Cerebellar cortex (tissue), 1 donor: ENCODE measurements at regions not wholly inside any gene's neighbourhood (a gene's known extent, or its start where the extent isn't known, plus 50 kb on each side); places are given as distances from the start of the nearest gene placed in this dataset.
"Not testable (repeated sequence)": the region's sequence is repeated elsewhere in the genome, so short reads cannot be mapped to it uniquely, and the experiment has no call there.

Source experiments
- DNase-seq: peaks from one replicate; pipeline ENCODE4 v3.0.0-alpha.2; 2015; ENCODE audit warnings: low spot score

DNA sequence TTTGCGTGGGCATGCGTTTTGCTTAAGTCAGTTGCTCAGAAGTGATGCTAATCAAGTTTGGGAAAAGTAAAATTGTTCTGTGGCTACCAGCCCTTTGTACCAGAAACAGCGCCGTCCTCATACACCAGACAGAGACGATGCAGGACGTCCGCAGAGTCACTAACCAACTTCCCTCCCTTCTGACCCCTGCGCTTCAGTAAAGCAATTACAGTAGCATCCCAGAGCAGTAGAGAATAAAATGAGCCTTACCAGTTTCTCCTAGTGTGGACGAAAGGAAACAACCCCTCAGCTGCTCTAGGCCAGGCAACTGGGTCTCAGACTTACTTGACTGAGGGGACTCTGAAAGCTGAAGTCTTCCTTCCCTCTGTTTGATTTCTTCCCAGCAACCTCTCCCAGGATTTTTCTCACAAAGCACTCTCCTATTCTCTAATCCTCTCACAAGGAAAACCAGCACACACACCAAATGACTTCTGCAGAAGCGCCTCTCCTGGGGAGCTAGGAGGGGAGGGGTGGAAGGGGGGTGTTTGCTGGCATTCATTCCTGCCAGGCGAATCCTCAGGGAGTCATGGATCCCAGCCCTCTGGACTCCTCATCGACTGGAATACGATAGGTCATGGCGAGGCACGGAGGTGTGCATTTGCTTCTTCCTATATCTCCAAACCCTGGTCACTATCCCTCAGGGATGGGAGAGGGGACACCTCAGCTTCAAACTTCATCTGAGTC is 56.0 kb upstream of the MID1 start:
- DNase-seq: peak; percentile 49

DNA sequence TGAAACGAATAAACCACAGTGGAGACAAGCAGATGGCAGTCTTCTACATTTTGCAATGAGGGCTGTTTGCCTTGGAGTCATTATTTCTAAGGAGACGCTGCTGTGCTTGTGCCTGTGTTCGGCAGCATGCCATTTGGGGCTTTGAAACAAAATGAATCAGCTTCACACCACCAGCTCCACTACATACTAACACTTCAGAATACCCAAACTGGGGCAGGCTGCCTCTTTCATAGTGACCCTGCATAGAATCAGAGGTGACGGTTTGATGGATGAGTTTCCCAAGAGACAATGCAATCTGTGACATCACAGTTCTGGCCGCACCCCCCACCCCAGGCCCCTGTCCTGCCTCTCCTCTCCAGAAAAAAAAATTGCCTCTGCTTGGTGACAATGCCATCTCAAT is 57.1 kb upstream of the MID1 start:
- peak; percentile 82 for DNase-seq

DNA sequence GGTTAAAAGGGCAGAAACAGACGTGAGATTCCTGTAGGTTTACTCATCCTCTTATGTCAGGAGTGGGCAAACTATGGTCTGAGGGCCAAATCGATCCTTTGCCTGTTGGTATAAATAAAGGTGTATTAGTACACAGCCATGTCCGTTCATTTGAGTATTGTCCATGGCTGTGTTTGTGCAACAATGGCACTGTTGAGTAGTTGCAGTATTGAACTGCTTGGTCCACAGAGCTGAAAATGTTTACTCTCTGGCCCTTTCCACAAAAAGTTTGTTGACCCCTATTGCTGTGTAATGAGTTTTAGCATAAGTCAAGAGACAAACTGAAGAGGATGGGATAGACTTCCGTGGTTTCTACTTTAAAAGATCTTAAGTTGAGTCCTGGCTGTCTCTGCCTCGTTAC is 59.0 kb upstream of the MID1 start:
- DNase-seq: no peak

DNA sequence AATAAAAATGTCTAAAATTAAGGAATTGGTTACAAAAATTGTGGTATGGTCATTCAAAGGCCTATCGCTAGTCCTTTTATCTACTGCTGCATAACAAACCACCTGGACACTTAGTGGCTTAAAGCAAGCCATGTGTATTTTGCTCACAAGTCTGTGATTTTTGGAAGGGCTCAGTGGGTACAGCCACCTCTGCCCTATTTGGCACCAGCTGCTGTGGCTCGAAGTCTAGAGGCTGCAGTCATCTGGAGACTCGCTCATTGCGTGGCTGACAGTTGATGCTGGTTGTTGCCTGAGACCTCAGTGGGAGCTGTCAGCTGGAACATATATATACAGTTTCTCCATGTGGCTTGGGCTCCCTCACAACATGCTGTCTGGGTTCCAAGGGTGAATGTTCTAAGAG is 60.8 kb upstream of the MID1 start:
- DNase-seq: no peak

DNA sequence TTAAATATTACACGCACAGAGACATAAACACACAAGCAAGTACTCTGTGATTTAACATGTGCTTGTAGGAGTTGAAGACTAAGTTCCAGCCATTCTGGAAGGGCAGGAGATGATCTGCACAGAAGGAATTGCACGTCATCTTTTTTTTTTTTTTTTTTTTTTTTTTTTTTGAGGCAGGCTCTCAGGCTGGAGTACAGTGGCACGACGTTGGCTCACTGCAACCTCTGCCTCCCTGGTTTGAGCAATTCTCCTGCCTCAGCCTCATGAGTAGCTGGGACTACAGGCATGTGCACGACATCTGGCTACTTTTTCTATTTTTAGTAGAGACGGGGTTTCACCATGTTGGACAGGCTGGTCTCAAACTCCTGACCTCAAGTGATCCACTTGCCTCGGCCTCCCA is 63.2 kb upstream of the MID1 start:
- not testable (repeated sequence) for DNase-seq

DNA sequence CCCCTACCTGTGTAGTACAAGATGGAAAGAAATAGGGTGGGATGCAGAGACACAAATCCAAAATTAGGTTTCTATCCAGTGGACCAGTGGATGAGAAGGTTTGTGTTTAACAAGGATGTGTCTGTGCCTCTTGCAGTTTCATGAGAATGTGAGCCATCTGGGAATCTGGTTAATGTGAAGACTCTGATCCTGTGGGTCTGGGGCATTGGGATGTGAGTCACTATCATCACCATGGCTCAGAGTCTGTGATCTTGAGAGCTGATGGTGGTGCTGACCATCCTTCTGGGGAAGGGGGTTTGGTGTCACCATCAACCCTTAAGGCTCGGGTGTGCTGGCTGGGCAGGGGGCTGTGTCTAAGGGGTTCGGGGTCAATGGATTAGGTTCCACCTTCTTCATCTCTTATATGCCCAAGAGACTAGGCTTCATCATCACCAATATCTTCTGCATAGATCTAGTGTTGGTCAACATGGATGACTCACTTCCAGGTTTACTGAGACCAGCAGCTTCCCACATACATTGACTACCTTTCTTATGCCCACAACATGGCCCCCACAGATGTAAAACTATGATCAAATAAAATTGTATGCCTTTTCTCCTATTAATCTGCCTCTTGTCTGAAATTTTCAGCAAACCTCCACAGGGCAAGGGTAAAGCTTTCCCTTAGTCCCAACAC is 65.7 kb upstream of the MID1 start:
- no peak for DNase-seq

DNA sequence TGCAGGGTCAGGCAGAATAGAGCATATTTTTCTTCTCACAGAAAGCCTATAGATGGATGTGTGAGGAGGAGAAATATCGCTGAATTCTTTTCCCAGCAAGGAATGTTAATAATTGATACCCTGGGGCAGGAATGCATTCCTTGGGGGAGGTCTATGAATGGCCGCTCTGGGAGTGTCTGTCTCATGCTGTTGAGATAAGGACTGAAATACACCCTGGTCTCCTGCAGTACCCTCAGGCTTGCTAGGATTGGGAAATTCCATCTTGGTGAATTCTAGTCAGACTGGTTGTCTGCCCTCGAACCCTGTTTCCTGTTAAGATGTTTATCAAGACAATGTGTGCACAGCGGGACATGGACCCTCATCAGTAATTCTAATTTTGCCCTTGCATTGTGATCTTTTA is 71.4 kb upstream of the MID1 start:
- DNase-seq: not testable (repeated sequence)

DNA sequence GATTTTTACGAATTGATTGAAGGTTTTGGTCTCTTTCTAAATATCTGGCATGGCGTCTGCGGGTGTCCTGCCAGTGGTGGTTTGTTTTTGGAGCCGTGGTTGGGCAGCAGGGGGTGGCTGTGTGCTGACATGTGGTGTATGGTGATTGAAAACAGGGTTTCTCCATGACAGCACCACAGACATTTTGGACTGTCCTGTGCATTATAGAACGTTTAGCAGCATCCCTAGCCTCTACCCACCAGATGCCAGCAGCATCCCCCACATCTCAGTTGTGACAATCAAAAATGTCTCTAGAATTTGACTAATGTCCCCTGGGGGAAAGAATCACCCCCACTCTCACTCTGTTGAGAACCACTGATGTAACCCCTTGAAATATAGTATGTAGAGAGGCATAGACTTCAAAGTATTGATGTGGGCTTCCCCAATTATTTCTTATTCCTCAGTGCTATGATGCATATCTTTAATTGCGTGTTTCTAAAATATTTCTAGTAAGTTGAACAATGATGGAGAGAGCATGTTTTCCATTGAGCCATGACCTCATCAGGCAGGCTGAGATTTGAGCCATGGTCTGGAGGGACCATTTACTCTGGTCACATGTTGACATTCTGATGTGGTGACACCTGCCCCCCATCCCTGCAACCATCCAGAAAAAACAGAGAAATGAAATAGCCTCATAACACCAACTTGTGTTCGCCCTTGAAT is 77.4 kb upstream of the MID1 start:
- DNase-seq: no peak

DNA sequence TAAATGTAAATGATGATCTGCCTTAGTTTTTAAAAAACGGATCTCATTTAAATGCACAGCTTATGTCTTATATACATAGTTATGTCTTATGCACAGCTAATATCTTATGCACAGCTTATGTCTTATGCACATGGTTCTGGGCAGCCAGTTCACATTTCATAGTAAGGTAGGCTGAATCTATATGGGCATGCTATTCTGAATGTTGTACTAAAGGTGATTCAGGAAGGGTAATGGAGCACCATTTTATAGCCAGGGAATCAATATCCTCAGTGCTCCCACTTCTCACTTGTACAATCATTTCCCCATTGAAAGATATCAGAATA is 77.9 kb upstream of the MID1 start:
- DNase-seq: no peak

DNA sequence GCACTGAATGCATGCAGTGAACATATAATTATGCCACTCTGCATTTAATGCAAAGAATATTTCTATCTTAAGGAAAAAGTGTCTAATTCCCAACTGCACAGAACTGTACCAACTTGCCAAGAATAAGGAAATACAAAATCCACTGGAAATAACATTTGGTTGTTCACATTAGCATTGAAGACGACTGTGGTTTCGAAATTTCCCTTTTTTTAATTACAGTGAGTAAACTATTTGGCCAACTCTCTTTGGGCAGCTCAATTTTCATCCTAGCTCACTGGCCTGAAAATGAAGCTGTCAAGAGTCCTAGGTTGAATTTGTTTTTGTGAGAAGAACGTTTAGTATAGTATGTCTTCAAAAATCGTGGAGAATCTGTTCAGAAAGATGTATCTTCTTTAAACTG is 81.6 kb upstream of the MID1 start:
- no peak for DNase-seq

DNA sequence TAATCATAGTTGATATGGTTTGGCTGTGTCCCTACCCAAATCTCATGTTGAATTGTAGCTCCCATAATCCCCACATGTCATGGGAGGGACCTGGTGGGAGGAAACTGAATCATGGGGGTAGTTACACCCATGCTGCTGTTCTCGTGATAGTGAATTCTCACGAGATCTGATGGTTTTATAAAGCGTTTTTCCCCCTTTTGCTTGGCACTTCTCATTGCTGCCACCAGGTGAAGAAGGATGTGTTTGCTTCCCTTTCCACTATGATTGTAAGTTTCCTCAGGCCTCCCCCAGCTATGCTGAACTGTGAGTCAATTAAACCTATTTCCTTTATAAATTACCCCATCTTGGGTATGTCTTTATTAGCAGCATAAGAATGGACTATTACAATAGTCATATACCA is 86.0 kb upstream of the MID1 start:
- not testable (repeated sequence) for DNase-seq

DNA sequence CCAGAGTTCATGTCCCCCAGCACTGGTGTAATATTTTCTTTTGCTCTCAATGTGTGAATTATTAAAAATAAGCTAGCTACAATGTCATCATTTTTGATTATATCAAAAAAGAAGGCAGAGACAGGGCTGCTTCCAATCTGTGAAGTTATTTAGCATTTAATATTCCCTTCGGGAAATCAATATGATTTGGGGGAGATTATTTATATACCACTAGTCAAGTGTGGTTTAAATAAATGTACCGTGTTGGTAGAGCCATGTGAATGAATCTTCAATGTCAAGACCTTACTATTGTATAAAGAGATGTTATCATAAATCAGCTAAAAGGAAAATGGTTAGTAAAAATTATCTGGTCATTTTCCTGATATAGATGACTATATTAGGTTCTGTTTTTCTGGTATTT is 87.4 kb upstream of the MID1 start:
- DNase-seq: no peak

DNA sequence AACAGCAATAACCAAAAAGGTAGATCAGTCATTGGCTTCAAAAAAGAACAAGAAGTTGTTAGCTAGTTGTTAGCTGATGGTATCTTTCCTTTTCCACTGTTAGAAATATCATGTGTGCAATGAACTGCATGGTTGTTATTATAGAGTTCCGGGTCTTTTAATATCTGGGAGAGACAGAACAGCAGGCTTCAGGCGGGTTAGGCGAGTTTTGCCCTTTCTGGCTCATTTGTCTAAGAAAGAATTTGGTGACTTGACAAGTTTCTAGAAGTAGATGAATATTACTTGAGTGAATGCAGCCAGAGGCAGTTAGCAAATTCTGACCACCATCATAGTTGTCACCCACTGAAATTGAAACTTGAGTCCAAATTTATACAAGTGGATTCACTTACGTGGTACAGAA is 88.9 kb upstream of the MID1 start:
- no peak for DNase-seq

DNA sequence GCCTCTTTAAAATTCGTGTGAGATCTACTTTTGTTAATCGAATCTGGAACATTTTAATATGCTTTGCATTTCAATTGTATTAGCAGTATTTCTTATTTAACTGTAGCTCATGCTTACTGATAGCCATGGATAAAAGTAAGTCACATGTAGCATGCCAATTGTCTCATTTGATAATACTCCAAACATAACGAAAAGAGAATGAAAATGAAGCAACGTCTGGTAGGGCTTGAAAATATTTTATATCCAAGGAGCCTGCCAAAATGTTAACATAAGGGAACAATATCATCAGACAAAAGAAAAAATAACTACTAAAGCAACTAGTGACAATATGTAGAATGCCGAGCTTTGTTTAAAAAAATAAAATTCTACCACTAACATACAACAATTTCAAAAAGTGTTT is 94.1 kb upstream of the MID1 start:
- DNase-seq: no peak

DNA sequence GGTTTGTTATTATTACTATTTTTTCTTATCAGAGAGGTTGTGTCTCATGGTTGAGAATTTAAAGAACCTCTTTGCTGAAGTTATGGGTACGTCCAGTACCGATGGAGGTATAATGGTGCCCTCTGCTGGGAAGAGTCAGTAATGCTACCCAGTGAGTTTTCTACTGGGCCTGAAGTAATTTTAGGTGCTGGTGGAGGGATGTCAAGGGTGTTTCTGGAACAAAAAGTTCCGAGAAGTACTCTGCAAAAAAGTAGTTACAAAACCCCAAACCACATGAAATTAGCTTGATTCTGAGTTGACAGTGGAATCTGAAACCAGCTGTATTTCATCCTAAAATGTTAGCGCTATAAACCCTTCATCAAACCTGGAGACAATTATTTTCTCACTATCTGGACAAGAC is 102.5 kb upstream of the MID1 start:
- peak; percentile 66 for DNase-seq

DNA sequence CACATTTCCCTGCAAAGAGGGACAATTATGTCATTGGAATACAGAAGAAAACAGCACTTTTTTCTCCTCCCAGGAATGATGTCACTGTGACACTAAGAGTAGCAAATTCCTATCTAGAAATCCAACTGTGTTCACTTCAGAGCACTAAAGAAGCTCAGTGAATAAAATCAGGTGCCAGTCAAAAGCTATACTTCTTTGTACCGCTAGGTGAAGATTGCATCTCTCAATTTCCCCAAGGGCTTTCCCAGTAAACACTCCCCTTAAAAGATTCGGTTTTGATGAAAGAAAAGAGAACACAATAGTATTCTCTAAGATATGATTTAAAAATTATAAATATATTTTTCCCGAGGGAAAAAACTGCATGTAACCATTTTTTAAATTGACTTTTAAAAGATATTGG is 104.7 kb upstream of the MID1 start:
- DNase-seq: no peak

DNA sequence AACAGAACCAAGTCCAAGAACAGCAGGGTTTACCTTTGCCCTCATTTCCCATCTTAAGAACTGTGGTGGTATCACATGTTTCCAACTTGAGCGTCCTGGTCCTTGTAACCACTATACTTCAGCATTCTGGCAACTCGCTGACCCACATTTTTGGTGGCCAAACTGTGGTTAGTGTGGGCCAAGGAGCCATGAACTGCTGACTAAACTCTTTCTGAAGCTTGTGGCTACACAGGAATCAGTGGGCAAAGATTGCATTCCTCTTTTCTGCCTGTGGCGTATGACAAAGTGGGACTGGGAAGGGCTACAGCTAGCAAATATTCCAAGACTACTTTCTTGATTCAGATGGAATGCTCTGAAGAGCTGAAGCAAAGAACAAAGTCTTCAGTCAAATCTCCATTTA is 106.3 kb upstream of the MID1 start:
- no peak for DNase-seq

DNA sequence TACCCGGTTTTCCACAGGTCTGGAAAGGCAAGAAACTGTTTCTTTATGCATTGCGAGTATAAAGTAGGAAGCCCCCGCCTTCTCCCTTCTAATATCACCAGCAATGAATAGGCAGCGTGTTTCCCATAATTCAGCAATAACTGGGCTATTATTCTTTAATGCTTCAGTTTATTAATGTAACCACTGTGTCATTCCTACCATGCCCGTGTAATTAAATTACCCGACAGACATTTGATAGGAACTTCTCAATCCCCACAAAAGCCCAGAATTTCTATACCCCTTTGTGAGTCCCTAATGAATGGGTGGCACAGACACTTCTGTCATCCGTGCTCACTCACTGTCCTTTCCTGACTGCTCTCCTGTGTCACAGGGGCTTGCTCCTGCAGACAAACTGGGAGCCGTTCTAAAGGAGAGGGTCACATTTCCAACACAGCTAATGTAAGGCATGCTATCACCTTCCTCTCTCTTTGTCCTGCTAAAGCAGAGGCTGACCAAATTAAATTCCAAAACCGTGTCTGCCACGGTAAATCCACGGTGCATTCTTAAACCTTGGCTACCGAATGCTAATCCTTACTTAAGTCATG is 108.5 kb upstream of the MID1 start:
- no peak for DNase-seq

DNA sequence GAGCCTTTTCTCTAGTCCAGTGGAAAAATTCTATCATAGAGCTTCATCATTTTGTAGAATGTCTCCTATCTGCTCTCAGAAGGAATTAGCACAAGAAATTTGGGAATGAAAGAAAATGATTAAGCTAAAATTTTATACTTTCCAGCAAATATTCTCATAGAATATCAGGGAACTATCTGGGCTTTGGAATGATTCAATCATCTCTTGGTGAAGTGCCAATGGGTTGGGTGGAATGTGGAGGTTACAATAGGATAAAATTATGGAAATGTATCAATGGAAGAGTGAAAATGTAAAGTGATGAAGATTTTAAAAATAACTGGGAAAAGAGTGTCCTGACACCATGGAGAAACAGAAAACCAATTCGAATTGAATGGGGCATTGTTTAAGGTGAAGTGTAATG is 119.0 kb upstream of the MID1 start:
- DNase-seq: no peak

DNA sequence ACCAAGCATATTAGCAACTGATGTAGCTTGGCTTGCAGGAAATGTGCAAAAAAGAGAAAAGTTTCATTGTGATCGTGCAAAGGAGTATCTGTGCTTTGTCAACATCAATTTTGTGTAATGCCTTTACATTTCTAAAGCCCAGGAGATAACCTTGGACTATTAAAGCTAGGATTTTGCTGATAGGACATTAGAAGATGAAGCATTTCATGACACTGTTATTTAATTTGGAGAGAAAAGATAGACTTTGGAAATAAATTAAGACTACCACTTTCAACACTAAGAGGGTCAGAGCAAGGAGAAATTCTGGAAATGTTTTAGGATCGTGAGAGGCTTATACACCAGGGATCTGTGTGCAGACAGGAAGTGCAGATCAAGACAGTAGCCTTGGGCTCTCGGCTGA is 120.6 kb upstream of the MID1 start:
- DNase-seq: no peak

DNA sequence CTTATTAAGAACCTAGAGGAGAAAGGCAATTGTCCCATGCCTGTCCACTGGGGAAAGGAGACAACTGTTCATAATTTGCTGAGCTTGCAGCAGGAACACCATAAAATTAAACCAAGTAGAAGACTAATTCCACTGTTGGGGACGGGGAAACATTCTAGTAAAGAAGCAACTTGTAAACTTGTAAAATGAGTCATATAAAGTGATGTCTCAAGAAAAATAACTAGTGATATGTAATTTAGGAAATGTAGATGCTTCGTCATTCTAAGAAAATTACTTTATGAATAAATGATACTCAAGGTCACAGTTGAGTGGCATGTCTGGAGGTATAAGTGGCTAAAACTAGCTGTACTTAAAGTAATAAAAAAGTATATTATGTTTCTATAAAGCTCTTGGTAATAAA is 121.2 kb upstream of the MID1 start:
- no peak for DNase-seq

DNA sequence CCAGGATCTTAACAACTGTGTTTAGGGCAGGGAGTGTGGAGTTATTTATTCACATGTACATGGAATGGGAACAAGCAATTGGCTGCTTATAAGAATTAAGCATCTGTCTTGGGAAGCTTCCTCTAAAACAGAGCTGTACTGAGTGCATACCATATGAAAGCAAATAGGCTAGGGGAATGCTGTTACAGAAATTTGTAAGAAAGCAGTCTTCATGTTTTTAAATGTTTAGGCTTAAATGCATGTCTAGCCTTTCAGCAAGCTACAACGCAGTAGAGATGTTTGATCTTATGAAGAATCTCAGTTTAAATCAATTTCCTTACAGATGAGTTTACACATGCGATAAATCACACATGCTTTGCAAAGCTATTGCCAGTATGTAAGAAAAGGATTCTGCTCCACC is 123.1 kb upstream of the MID1 start:
- no peak for DNase-seq

DNA sequence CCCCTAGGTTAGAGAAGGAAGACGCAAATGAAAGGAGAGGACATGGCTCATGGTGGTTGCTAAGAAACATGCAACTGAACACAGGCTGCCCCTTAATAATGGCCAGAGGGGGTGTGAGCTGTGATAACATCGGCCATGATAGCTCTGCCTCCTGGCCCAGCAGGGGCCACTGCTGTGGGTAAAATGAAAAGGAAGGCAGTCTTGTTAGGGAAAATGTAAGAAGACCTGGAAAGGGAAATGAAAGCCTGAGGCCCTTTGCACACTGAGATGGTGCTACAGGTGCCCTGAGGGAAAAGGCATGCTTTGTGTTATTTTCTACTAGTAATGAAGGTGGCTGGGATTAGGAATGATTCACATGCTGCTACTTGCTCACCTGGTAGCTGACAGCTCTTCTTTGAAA is 123.6 kb upstream of the MID1 start:
- DNase-seq: no peak
